Activated naive CD4-positive, alpha-beta T cell treated with anti-CD3 and anti-CD28 coated beads, Interleukin-2, amount 10 ng/mL, durations not matched to agents 7 days and 5 days (primary cell): ENCODE measurements at regions not wholly inside any gene's neighbourhood (a gene's known extent, or its start where the extent isn't known, plus 50 kb on each side); places are given as distances from the start of the nearest gene placed in this dataset.

Experiments used
- CTCF ChIA-PET: fragments of 350-600 bp; sonication (Branson Sonifier 250); formaldehyde crosslinking; loops from one replicate; lab custom pipeline; 2021; ENCODE audit warnings: antibody characterized with exemption; lab: Charles Lee
- DNase-seq: peaks from one replicate; pipeline ENCODE4 v3.0.0-alpha.2; 2020
- H3K27ac Mint-ChIP-seq: one replicate; pipeline ENCODE4 v1.8.0; 2021; ENCODE audit warnings: mild to moderate bottlenecking, moderate library complexity, mixed read lengths
- H3K27me3 Mint-ChIP-seq: one replicate; pipeline ENCODE4 v1.8.0; 2021; ENCODE audit warnings: mild to moderate bottlenecking, mixed read lengths
- H3K36me3 Mint-ChIP-seq: one replicate; pipeline ENCODE4 v1.8.0; 2021; ENCODE audit warnings: mixed read lengths
- H3K4me1 Mint-ChIP-seq: one replicate; pipeline ENCODE4 v1.8.0; 2021; ENCODE audit warnings: mixed read lengths
- H3K4me3 Mint-ChIP-seq: one replicate; pipeline ENCODE4 v1.8.0; 2021; ENCODE audit warnings: mild to moderate bottlenecking, moderate library complexity, mixed read lengths
- H3K9me3 Mint-ChIP-seq: one replicate; pipeline ENCODE4 v1.8.0; 2021; ENCODE audit warnings: mixed read lengths

GRCh38 chr2:20110383-20110782, 59.0 kb upstream of the LAPTM4A start:
- H3K27ac Mint-ChIP-seq: no peak overlapping the region
- H3K36me3 Mint-ChIP-seq: no peaks in the 10 kb centered on the region
- CTCF ChIA-PET: interaction anchor here (0.7 kb wide), 1 partner anchor 1038 kb away, joined by 3 read pairs; no protein-coding TSS in a partner anchor
- DNase-seq: no peak
- H3K4me3 Mint-ChIP-seq: no peak overlapping the region
- peaks cover 22% of the 10 kb centered on the region for H3K27me3 Mint-ChIP-seq
- peaks cover 6% of the 10 kb centered on the region for H3K4me1 Mint-ChIP-seq
- no peaks in the 10 kb centered on the region for H3K9me3 Mint-ChIP-seq

- CTCF ChIA-PET: interaction anchor here (0.7 to 1.0 kb wide), 3 partner anchors 10 to 531 kb away, joined by 3 to 5 read pairs (median 3); no protein-coding TSS in a partner anchor
- H3K4me3 Mint-ChIP-seq: no peak overlapping the region
These were observed 57.4 kb upstream of the LAPTM4A start for GRCh38 chr2:20108655-20109396.

GRCh38 chr2:20107776-20108175, 56.3 kb upstream of the LAPTM4A start:
- Mint-ChIP-seq H3K36me3 (no peaks in the 10 kb centered on the region), H3K27me3 (peaks cover 35% of the 10 kb centered on the region), H3K4me3 (no peak overlapping the region), H3K4me1 (peaks cover 13% of the 10 kb centered on the region), H3K9me3 (peaks cover 2% of the 10 kb centered on the region), H3K27ac (no peak overlapping the region)
- no peak for DNase-seq
- CTCF ChIA-PET: interaction anchor here (1.0 kb wide), 1 partner anchor 9 kb away, joined by 3 read pairs; no protein-coding TSS in a partner anchor

More at GRCh38 chr2:20108655-20109396, 57.4 kb upstream of the LAPTM4A start:
- Mint-ChIP-seq H3K36me3 (no peaks in the 10 kb centered on the region), H3K27me3 (peaks cover 32% of the 10 kb centered on the region), H3K9me3 (no peaks in the 10 kb centered on the region), H3K4me1 (peaks cover 13% of the 10 kb centered on the region), H3K27ac (no peak overlapping the region)
- DNase-seq: no peak

- H3K27ac Mint-ChIP-seq: no peak overlapping the region
- DNase-seq: no peak
- H3K9me3 Mint-ChIP-seq: peaks cover 4% of the 10 kb centered on the region
- CTCF ChIA-PET: interaction anchor here (1.0 kb wide), 1 partner anchor 9 kb away, joined by 3 read pairs; no protein-coding TSS in a partner anchor
- no peak overlapping the region for H3K4me3 Mint-ChIP-seq
- no peaks in the 10 kb centered on the region for H3K36me3 Mint-ChIP-seq
- peaks cover 39% of the 10 kb centered on the region for H3K27me3 Mint-ChIP-seq
- peaks cover 13% of the 10 kb centered on the region for H3K4me1 Mint-ChIP-seq
These were observed 55.9 kb upstream of the LAPTM4A start for GRCh38 chr2:20107352-20107751.

GRCh38 chr2:20106746-20107145, 55.3 kb upstream of the LAPTM4A start:
- H3K27ac Mint-ChIP-seq: no peak overlapping the region
- H3K4me3 Mint-ChIP-seq: no peak overlapping the region
- H3K36me3 Mint-ChIP-seq: no peaks in the 10 kb centered on the region
- peaks cover 13% of the 10 kb centered on the region for H3K4me1 Mint-ChIP-seq
- CTCF ChIA-PET: interaction anchor here (0.7 to 1.1 kb wide), 2 partner anchors 43 to 151 kb away, joined by 3 to 4 read pairs; no protein-coding TSS in a partner anchor
- H3K9me3 Mint-ChIP-seq: peaks cover 9% of the 10 kb centered on the region
- DNase-seq: peak; percentile 30
- H3K27me3 Mint-ChIP-seq: peaks cover 45% of the 10 kb centered on the region

- H3K27me3 Mint-ChIP-seq: peaks cover 46% of the 10 kb centered on the region
- H3K4me3 Mint-ChIP-seq: no peak overlapping the region
These were observed 53.6 kb upstream of the LAPTM4A start for GRCh38 chr2:20104900-20105545.

GRCh38 chr2:20103530-20103929, 52.1 kb upstream of the LAPTM4A start:
- no peak overlapping the region for H3K4me3 Mint-ChIP-seq
- CTCF ChIA-PET: interaction anchor here (1.7 kb wide), 1 partner anchor 122 kb away, joined by 4 read pairs; the partner anchor contains the start of gene SDC1
- DNase-seq: no peak
- no peaks in the 10 kb centered on the region for H3K36me3 Mint-ChIP-seq
- peaks cover 13% of the 10 kb centered on the region for H3K4me1 Mint-ChIP-seq
- no peak overlapping the region for H3K27ac Mint-ChIP-seq
- H3K27me3 Mint-ChIP-seq: peaks cover 46% of the 10 kb centered on the region
- peaks cover 9% of the 10 kb centered on the region for H3K9me3 Mint-ChIP-seq

More at GRCh38 chr2:20104900-20105545, 53.6 kb upstream of the LAPTM4A start:
- no peak overlapping the region for H3K27ac Mint-ChIP-seq
- H3K4me1 Mint-ChIP-seq: peaks cover 13% of the 10 kb centered on the region
- H3K9me3 Mint-ChIP-seq: peaks cover 9% of the 10 kb centered on the region
- H3K36me3 Mint-ChIP-seq: no peaks in the 10 kb centered on the region
- CTCF ChIA-PET: interaction anchor here (1.0 to 1.1 kb wide), 2 partner anchors 89 to 93 kb away, joined by 3 read pairs; no protein-coding TSS in a partner anchor
- no peak for DNase-seq
